Medulla oblongata (tissue), 1 donor: ENCODE measurements at regions not wholly inside any gene's neighbourhood (a gene's known extent, or its start where the extent isn't known, plus 50 kb on each side); places are given as distances from the start of the nearest gene placed in this dataset.
"Not testable (repeated sequence)": the region's sequence is repeated elsewhere in the genome, so short reads cannot be mapped to it uniquely, and the experiment has no call there.

Source experiments
- DNase-seq: peaks from one replicate; pipeline ENCODE4 v3.0.0-alpha.2; 2015; ENCODE audit errors: extremely low spot score

- peak; percentile 42 for DNase-seq
These were observed 102.5 kb upstream of the SOX2 start for GRCh38 chr3:181609030-181609767.

- DNase-seq, result no peak
These were observed 107.5 kb upstream of the SOX2 start for GRCh38 chr3:181604267-181604666.

GRCh38 chr3:181596126-181596525 lies 115.6 kb upstream of the SOX2 start:
- DNase-seq, result no peak

- not testable (repeated sequence) for DNase-seq
These were observed 120.8 kb upstream of the SOX2 start for GRCh38 chr3:181590939-181591338.

- no peak for DNase-seq
These were observed 129.1 kb upstream of the SOX2 start for GRCh38 chr3:181582619-181583018.

GRCh38 chr3:181581656-181582055 lies 130.1 kb upstream of the SOX2 start:
- no peak for DNase-seq

- peak; percentile 20 for DNase-seq
These were observed 133.0 kb upstream of the SOX2 start for GRCh38 chr3:181578743-181579142.

GRCh38 chr3:181572432-181572831 lies 139.3 kb upstream of the SOX2 start:
- no peak for DNase-seq

GRCh38 chr3:181570472-181570871 lies 141.3 kb upstream of the SOX2 start:
- DNase-seq, result peak; percentile 28

- DNase-seq, result peak; percentile 34
These were observed 142.3 kb upstream of the SOX2 start for GRCh38 chr3:181569356-181569940.

GRCh38 chr3:181568693-181569092 lies 143.0 kb upstream of the SOX2 start:
- DNase-seq, result no peak

- DNase-seq, result peak; percentile 46
These were observed 143.5 kb upstream of the SOX2 start for GRCh38 chr3:181568248-181568647.

GRCh38 chr3:181567311-181568075 lies 144.2 kb upstream of the SOX2 start:
- DNase-seq, result peak; percentile 52

GRCh38 chr3:181565416-181565815 lies 146.3 kb upstream of the SOX2 start:
- DNase-seq, result peak; percentile 61

GRCh38 chr3:181564222-181564621 lies 147.5 kb upstream of the SOX2 start:
- DNase-seq, result peak; percentile 40

GRCh38 chr3:181561139-181562031 lies 150.3 kb upstream of the SOX2 start:
- DNase-seq, result peak; percentile 27

- no peak for DNase-seq
These were observed 152.9 kb upstream of the SOX2 start for GRCh38 chr3:181558870-181559269.

- peak; percentile 74 for DNase-seq
These were observed 156.0 kb upstream of the SOX2 start for GRCh38 chr3:181555681-181556080.

GRCh38 chr3:181554233-181554765 lies 157.4 kb upstream of the SOX2 start:
- DNase-seq, result no peak

- DNase-seq, result no peak
These were observed 162.5 kb upstream of the SOX2 start for GRCh38 chr3:181549266-181549665.

GRCh38 chr3:181541414-181541813 lies 170.3 kb upstream of the SOX2 start:
- no peak for DNase-seq
